HG02763 (cell line): ENCODE measurements at regions not wholly inside any gene's neighbourhood (a gene's known extent, or its start where the extent isn't known, plus 50 kb on each side); places are given as distances from the start of the nearest gene placed in this dataset.
"Not testable (repeated sequence)": the region's sequence is repeated elsewhere in the genome, so short reads cannot be mapped to it uniquely, and the experiment has no call there.

Experiments used
- ATAC-seq: cut with Tn5 transposase; IDR thresholded peaks from one replicate; pipeline ENCODE4 v1.9.1; 2021; ENCODE audit warnings: mild to moderate bottlenecking, moderate library complexity; ENCODE audit not compliant: unreplicated experiment

DNA sequence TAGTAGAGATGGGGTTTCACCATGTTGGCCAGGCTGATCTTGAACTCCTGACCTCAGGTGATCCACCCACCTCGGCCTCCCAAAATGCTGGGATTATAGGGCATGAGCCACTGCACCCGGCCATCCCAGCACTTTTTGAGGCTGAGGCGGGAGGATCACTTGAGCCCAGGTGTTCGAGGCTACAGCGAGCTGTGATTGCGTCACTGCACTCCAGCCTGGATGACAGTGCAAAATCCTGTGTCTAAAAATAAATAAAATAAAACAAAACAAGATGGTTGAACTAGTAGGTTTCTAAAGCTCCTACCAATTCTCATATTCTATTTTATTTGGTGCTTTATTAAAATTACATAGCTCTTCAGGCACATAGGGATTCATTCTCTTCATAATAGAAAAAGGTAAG is 890.3 kb upstream of the AUTS2 start:
- ATAC-seq, result no peak

DNA sequence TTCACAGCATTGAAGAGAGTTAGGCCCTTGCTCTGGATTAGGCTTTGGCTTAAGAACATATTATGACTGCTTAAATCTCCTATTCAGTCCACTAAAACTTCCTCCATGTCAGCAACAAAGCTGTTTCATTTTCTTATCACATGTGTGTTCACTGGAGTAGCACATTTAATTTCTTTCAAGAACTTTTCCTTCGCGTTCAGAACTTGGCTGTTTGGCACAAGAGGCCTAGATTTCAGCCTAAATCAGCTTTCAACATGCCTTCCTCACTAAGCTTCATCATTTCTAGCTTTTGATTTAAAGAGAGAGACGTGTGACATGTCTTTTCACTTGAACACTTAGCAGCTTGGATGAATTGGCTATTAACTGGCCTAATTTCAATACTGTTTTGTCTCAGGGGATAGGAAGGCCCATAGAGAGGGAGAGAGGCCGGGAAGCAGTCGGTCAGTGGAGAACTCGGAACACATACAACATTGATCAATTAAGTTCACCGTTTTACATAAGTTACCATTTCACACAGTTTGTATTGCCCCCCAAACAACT is 885.2 kb upstream of the AUTS2 start:
- no peak for ATAC-seq

DNA sequence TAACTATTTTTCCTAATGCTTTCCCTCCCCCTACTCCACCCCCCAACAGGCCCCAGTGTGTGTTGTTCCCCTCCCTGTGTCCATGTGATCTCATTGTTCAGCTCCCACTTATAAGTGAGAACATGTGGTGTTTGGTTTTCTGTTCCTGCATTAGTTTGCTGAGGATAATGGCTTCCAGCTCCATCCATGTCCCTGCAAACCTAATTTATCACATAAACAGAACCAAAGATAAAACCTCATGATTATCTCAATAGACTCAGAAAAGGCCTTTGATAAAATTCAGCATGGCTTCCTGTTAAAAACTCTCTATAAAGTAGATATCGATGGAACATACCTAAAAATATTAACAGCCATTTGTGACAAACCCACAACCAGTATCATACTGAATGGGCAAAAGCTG is 884.1 kb upstream of the AUTS2 start:
- ATAC-seq, result not testable (repeated sequence)

DNA sequence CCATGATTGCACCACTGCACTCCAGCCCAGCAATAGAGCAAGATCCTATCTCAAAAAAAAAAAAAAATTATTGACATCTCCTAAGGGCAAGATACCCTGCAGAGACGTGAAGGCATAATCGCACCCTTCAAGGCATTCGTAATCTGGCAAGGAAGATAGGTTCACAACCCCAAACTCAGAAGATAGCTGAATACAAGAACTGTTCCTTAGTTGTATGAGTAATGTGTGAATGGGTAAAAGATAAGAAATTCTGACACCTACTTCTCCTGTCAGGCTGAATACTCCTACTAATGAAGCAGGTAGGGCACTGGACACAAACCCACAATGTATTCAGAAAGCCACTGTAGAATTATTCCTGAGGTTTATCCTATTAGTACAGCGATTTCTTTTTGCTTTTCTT is 882.4 kb upstream of the AUTS2 start:
- ATAC-seq, result no peak

DNA sequence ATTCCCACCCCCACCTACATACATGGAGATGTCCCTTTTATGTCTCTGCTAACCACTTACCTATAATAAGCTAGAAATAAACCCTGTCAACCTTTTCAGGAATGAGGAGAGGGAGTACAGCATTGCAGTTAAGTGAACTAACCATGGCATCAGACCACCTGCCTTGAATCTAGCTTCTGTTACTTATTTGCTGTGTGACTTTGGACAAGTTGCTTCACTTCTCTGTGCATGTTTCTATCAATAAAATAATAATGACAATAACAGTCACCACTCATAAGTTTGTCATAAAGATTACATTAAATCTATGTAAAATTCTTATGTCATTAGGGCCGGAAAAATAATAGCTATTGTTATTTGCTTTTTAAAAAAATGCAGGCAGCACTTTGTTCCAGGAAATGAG is 881.1 kb upstream of the AUTS2 start:
- no peak for ATAC-seq

DNA sequence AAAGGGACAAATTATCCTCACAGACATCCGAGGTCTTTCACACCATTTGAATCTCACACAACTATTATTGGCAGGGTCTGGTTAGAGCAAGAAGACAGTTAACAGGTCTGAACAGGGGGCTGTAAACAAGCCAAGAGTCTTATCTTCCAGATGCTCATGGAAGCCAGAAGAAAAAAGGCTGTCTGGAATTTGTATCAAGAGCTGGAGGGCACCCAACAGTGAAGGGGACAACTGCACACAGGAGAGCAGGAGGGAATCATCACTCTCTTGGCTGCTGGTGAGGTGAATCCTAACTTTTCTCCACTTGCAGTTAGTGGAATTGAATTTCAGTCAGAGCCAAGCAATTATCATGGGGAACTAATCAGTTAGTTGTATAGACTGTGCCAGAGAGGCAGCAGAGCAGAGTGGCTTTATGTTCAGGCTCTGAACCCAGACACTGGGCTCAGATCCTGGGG is 880.2 kb upstream of the AUTS2 start:
- ATAC-seq, result no peak

DNA sequence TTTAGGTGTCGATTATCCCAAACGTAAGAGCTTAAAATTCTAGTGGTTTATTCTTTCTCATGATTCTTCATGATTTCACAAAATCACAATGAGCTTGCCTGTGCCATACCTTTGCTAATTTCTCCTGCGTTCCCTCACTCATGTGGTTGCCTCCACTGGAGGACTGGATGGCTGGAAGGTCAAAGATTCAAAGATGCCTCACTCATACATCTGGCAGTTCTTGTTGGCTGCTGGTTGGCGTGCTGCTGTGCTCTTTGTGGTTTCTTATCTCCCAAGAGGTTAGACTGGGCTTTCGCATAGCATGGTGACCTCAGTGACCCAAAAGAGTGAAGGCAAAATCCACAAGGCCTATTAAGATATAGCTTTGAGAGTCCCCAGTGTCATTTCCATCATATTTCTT is 877.6 kb upstream of the AUTS2 start:
- ATAC-seq, result no peak

DNA sequence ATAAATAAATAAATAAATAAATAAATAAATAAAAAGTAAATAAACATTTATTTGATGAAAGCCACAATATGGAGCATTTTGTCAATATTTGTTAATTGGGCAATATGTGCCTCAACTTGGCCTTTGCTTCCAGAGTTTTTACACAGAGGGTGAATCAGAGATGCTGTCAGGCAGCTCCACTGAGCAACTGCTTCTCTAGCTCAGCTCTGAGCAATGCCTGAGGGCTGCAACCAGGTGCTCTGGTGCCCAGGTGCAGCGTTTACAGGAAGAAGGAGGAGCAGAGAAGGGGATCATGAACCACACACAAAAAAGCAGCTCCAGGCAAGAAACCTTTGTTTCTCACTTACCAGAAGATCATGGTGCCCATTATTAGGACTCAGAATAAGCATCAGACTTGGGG is 876.2 kb upstream of the AUTS2 start:
- no peak for ATAC-seq

DNA sequence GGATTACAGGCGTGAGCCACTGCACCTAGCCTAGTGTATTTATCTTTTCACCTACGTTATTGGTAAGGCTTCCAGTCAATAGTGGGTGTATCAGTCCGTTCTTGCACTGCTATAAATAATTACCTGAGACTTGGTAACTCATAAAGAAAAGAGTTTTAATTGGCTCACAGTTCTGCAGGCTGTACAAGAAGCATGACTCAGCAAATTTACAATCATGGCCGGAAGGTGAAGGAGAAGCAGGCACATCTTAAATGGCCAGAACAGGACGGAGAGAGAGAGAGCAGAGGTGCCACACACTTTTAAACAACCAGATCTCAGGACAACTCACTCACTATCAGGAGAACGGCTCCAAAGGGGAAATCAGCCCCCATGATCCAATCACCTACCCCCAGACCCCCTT is 873.3 kb upstream of the AUTS2 start:
- no peak for ATAC-seq

DNA sequence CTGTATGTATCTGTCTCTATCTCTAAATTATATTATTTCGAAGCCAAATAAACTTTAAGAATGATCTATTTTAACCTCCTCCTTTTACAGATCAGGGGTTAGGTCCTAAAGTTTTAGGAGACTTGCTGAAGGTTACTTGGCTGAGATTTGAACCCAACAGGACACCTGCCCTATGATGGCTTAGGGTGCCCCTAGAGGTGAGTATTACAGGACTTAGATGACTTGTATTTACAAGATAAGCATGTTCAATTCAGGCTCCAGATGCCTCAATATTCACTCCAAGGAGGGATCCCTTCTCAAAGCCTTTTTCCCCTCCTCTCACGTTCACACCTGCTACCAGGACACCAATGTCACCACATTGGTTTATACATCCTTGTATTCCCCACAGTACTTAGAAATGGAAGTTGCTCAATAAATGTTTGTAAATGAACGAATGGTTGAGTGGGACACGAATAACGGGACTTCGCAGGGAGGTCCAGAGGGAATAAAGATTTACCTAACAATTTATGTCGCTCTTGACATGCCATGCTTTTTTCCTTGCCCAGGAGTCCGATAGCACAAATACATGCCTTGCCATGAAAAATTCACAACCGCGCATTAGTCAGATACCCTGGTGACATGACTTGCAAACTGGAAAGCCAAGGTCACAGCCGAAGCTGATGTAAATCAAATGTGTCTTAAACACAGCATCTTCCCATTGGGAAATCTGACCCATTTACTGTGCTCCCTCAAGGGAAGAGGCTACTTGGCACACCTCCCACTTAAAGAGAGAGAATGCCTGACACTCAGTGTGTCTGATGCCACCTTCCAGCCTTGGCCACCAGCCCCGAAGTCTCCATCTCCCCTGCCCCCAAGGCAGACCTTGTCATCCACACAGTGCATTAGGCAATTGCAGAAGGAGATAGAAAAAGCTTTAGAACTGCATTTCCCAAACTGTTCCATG is 872.2 kb upstream of the AUTS2 start:
- no peak for ATAC-seq

DNA sequence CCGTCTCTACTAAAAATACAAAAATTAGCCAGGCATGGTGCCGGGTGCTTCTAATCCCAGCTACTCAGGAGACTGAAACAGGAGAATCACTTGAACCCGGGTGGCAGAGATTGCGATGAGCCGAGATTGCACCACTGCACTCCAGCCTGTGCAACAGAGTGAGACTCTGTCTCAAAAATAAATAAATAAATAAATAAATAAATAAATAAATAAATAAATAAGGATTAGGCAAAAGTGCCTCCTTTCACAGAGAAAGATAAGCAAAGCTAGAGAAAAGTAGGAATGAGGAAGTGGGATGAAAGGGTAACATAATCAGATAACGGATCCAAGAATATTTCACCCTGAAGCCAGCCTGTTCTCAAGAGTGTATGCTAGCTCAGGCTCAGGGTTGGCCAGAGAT is 869.6 kb upstream of the AUTS2 start:
- not testable (repeated sequence) for ATAC-seq

DNA sequence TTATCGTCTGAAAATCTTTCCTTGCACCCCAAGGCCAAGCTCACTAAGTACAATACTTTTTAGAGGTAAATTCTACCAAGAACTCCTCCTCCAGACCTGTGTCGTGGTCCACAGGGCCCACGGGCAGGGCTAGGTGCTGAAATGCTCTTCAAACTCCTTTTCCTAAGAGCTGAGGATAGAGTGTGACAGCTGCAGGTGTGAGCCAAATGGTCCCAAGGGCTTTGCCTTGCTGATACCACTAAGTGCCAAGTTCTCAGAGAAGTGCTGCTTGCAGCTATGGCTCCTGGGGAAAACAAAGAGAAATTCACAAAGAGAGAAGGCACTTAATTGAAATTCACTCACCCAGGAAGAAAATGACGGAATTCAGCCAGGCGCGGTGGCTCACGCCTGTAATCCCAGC is 868.9 kb upstream of the AUTS2 start:
- ATAC-seq, result no peak

DNA sequence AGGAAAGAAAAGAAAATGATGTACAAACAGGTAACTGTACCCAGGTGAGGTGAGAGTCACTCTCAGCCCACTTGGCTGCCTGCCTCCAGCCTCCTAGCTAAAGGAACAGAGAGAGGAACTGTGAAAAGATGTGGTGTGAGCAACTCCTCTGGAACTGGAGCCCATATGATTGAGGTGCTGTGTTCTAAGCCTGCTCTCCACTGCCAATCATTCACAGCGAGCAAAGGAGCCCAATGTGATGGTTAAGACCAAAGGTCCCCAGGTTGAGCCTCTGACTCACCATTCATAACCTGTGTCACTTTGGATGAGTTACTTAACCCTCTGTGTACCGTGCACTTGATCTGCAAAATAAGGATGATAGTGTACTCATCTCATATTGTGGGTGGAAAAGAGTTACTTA is 868.1 kb upstream of the AUTS2 start:
- no peak for ATAC-seq

DNA sequence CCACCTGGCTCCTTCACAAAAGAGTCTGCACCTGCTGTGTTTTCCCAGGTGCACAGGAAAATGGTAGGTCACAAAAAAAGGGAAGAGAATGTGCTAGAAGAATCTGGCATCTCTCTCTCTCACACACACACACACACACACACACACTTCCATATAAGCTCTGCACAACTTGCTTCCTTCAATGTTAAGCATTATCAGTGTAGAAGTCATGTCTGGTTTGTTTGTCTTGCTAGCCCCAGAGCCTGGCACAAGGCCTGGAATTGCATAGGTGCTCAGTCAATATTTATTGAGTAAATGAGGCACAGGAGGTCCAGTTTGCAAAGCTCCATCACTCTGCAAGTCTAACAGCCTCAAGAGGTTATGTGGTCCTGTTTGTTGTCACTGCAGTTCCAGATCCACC is 867.3 kb upstream of the AUTS2 start:
- no peak for ATAC-seq

DNA sequence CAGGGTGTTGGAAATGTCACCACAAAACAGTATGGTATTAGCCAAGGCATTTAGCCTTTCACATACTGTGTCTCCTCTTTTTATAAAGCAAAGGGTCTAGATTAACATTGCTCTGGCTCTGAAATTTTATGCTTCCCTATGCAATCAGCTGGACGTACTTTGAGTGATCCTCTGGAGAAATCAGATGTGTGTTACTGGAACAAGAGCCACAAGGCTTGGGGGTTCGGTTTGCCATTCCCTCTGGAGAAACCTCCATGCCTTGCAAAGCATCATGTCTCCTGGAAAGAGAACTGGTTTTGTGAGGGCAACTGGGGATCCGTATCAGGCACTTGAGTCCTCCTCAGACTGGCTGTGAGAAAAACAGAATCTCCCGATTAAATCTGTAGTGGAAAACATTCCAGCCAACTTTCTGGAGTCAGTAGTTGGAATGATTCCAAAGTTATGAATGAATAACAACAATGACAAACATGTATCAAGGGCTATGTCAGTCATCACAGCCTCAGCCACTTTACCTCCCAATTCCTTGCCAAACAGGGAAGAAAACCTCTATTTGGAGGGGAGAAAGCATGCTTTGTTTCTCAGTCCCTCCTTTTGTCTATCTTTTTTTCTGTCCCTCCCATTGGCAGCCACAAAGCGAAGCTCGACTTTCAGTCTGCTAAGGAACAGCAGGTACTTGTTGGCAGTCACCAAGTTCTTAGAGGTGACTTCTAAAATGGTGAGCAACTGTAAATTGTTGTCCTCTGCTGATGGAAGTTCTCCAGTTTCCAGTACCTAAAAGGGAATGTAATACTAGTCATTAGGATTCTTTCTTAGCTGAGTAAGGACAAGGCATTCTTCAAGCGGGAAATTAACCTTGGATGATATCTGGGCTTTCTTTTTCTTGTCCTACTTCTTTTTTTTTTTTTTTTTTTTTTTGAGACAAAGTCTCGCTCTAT is 864.8 kb upstream of the AUTS2 start:
- no peak for ATAC-seq

DNA sequence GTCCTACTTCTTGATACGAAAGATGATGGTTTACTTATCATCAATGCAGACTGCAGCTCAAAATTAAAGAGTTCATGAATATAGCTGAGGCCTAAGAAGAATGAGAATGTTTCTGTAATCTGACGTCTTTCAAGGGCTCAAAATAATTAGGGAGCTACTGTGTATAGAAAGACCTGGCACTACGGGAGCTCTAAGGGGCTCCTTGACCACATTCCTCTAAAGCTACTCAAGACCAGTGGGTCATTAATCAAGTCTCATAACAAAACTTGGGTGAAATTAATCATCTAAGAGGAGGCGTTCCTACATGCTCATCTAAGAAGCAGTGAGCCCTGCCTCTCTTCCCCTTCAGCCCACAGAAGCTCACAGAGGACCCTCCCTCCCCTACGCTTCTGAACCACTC is 863.8 kb upstream of the AUTS2 start:
- ATAC-seq, result no peak

DNA sequence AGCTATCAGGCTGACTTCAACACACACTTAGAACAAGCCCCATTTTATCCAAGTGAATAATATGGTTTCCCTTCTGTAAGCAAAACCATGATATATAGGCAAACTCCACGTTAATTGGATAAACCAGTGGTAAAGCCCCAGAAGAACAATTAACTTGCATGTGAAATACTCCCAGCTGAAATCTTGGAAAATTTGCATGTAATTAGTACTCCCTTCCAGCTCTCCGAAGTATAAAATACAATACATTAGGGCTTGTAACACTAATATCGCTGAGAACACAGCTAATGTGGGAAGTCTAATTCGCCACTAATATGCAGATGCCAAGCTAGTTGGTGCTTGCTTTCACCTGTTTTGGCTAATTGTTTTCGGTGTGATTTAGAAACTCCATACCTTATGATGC is 859.0 kb upstream of the AUTS2 start:
- no peak for ATAC-seq

DNA sequence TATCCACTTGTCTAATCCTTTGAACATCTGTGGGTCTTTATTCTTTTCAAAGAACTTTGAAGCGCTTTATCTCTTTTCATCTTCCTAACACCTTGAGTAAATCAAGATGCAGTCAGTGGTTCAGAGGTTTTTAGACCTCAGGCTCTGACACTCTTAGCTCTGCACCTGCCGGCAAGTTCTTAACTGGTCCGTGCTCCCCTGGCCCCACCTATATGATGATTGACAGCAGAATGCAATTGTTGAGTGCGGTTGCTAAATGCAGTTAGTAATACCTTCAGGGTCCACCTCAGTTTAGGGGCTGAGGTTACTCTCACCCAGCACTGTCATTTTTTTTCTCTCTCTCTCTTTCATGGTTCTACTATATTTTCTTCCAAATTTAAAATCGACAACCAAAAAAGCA is 854.2 kb upstream of the AUTS2 start:
- no peak for ATAC-seq

DNA sequence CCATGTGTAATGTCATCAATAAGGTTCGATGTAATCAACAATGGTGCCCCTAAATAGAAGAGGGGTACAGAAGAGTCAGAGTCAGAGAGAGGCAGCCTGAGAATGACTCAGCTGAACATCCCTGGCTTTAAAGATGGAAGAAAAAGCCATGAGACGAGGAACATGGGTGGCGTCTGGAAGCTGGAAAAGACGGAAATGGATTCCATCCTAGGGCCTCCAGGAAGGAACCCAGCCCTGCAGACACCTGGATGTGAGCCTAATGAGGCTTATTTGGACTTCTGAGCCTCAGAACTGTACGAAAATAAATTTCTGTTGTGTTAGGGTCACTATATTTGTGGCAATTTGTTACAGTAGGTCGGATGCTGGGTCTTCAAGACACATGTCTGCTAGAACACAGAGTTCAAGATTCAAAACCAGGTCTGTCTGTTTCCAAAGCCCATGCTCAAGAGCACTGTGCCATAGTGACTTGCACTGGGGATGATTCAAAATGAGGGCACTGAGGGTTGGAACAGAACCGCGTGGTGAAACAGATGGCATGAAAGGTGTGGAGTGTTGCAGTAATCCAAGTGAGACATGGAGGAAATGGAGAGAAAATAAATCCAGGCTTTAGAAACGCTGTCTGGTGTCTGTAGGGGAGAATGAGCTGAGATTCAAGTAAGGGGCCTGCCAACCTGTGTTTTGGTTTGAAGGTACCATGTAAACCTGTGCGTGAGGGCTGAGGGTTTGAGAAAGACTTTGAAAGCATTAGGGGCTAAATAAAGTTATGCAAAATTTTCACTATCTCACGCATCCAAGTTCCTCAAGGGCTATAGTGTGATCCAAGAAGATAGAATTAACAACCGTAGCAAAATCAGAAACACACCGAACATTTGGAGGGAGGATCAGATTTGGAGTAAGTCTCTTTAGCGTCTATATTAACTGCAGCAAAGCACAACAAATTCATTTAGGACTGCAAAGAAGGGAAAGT is 849.1 kb upstream of the AUTS2 start:
- ATAC-seq, result no peak

DNA sequence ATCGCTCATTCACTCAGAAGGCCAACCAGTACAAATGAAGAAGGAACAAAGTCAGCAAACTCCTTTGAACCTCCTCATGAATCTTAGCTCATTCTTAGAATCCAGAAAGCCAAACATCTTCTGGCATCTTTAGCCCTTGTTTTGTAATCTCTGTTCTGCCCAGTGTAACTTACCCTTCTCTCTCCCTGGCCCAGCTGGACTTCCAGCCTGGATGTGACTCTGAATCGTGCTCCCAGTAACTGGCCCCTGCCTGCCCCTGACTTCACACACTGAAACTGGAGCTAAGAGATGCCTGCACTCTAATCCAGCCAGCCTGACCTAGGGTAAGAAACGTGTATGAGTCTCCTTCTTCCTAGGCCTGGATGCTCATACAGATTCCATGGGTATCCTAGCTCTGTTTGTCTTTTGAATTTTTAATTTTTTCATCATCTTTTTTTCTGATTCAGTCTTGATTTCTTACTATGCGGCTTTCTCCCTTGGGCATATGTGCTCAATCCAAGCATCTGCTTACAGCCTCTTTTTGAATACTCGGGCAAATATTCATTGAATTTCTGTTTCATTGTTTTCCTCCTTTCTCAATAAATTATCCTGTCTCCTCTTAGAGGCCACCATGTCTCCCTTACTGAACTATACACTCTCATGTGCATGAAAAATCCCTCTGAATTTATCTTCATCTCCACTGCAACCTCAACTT is 845.6 kb upstream of the AUTS2 start:
- no peak for ATAC-seq
